K562 (cell line): ENCODE measurements at regions not wholly inside any gene's neighbourhood (a gene's known extent, or its start where the extent isn't known, plus 50 kb on each side); places are given as distances from the start of the nearest gene placed in this dataset.

Experiments used
- ATAC-seq: fragments of 200-7000 bp; cut with Tn5 transposase; 3 replicates; pipeline ENCODE4 v1.9.1; 2020; ENCODE audit warnings: moderate library complexity
- BruUV-seq: library from RNA; stranded (reverse); fragments of 400-500 nt; replicated peaks from 2 replicates; lab custom pipeline; 2021; lab: Mats Ljungman, UMichigan
- CTCF ChIA-PET: fragments of 300-600 bp; formaldehyde crosslinking; extraction: SDS; loops from one replicate; lab custom pipeline; 2021; ENCODE audit warnings: low intra/inter-chr PET ratio; lab: Yijun Ruan, JAX
- POLR2A ChIA-PET: fragments of 300-600, 350-650 bp; sonication (Branson Sonifier 250); formaldehyde crosslinking; extraction: SDS; loops from one replicate; lab custom pipeline; 2021; ENCODE audit warnings: antibody characterized with exemption, inconsistent platforms; lab: Yijun Ruan, JAX
- DNase-seq, 4 experiments: peaks; one replicate each; pipeline versions ENCODE4 v3.0.0 to v3.0.0-alpha.2; 2011 to 2018; ENCODE audit warnings: low spot score in 3 of 4, mixed read lengths in 3 of 4; ENCODE audit errors: extremely low read depth in 1 of 4
- FAIRE-seq: peaks from 2 replicates; lab custom pipeline; 2011; peaks lifted over from hg19 to GRCh38; lab: Jason Lieb, UNC
- H2AFZ ChIP-seq: 2 replicates; pipeline ENCODE4 v1.6.0; 2011; ENCODE audit warnings: low read depth, low read length, control low read depth, inconsistent platforms
- H3K27ac ChIP-seq: fragments of 200-600 bp; 3 replicates; pipeline ENCODE4 v1.8.0; 2011; ENCODE audit warnings: low read depth, mild to moderate bottlenecking, control low read depth, inconsistent platforms, low read length, moderate library complexity, mixed read lengths; ENCODE audit errors: extremely low read depth
- H3K27me3 ChIP-seq, 2 experiments: fragments of 300-600 bp in 1 of 2; 2 replicates in 1 of 2; 3 replicates in 1 of 2; pipeline versions ENCODE4 v1.6.0 to v1.8.0; 2011; ENCODE audit warnings: inconsistent platforms in 2 of 2, low read length in 2 of 2, mild to moderate bottlenecking in 1 of 2, mixed read lengths in 1 of 2, moderate library complexity in 1 of 2; ENCODE audit not compliant: control insufficient read depth in 2 of 2, insufficient read depth in 2 of 2
- H3K36me3 ChIP-seq: fragments of 300-600 bp; 3 replicates; pipeline ENCODE4 v1.8.0; 2011; ENCODE audit warnings: mild to moderate bottlenecking, low read length, inconsistent platforms; ENCODE audit not compliant: control insufficient read depth, insufficient read depth
- H3K4me1 ChIP-seq, 2 experiments: fragments of 200-600 bp in 1 of 2; replicated peaks in 1 of 2; 2 replicates in 1 of 2; 3 replicates in 1 of 2; pipeline versions ENCODE4 v1.5.1 to v1.8.0; 2011; ENCODE audit warnings: inconsistent platforms in 2 of 2, low read length in 2 of 2, mild to moderate bottlenecking in 1 of 2, mixed read lengths in 1 of 2, moderate library complexity in 1 of 2; ENCODE audit not compliant: control insufficient read depth in 2 of 2, insufficient read depth in 2 of 2
- H3K4me2 ChIP-seq: 2 replicates; pipeline ENCODE4 v1.6.1; 2011; ENCODE audit warnings: low read length, control low read depth, inconsistent platforms, mixed read lengths; ENCODE audit not compliant: insufficient read depth
- H3K4me3 ChIP-seq: fragments of 200-600 bp; sonication (generic), shearing (Covaris generic); 2 replicates; pipeline ENCODE4 v1.5.1; 2016; ENCODE audit warnings: control low read depth, inconsistent platforms
- H3K79me2 ChIP-seq: fragments of 200-600 bp; 3 replicates; pipeline ENCODE4 v1.8.0; 2011; ENCODE audit warnings: low read length, inconsistent platforms; ENCODE audit not compliant: control insufficient read depth, insufficient read depth
- H3K9ac ChIP-seq, 2 experiments: 2 replicates each; pipeline versions ENCODE4 v1.6.0 to v1.6.1; 2011; ENCODE audit warnings: low read depth in 2 of 2, low read length in 2 of 2, control low read depth in 1 of 2, inconsistent platforms in 1 of 2, mild to moderate bottlenecking in 1 of 2, mixed read lengths in 1 of 2; ENCODE audit not compliant: insufficient read depth in 1 of 2
- H3K9me1 ChIP-seq: one replicate; pipeline ENCODE4 v1.6.0; 2011; ENCODE audit warnings: inconsistent platforms, mild to moderate bottlenecking, low read length, moderate library complexity; ENCODE audit not compliant: control insufficient read depth, insufficient read depth
- H3K9me3 ChIP-seq: replicated peaks from 2 replicates; pipeline ENCODE4 v1.5.1; 2011; ENCODE audit warnings: low read depth, low read length, inconsistent platforms; ENCODE audit not compliant: control insufficient read depth, insufficient read depth
- H4K20me1 ChIP-seq: replicated peaks from 2 replicates; pipeline ENCODE4 v1.6.1; 2011; ENCODE audit warnings: low read length, inconsistent platforms, mixed read lengths; ENCODE audit not compliant: control insufficient read depth, insufficient read depth
- ARID2 ChIP-seq: fragments of 450-650 bp; IDR thresholded peaks from 2 replicates; pipeline ENCODE4 v1.6.1; 2017; ENCODE audit warnings: antibody characterized with exemption, mild to moderate bottlenecking
- BCOR ChIP-seq: fragments of 450-650 bp; IDR thresholded peaks from 2 replicates; pipeline ENCODE4 v1.6.1; 2016
- CGGBP1 ChIP-seq: fragments of 250-450 bp; sonication (Bioruptor Pico); IDR thresholded peaks from 2 replicates; pipeline ENCODE4 v1.9.0; 2021; ENCODE audit warnings: mild to moderate bottlenecking
- CREM ChIP-seq: IDR thresholded peaks from 2 replicates; pipeline ENCODE4 v1.6.1; 2014; ENCODE audit warnings: antibody characterized with exemption, low read depth
- FOXA1 ChIP-seq: fragments of 450-650 bp; IDR thresholded peaks from 2 replicates; pipeline ENCODE4 v1.6.1; 2016; ENCODE audit warnings: mild to moderate bottlenecking, borderline replicate concordance
- GABPA ChIP-seq: fragments of 200-800 bp; sonication (Bioruptor generic); conservative IDR thresholded peaks from 2 replicates; pipeline ENCODE4 v1.6.1; 2016; ENCODE audit warnings: low read depth, missing genetic modification characterization, missing compliant biosample characterization
- NFXL1 ChIP-seq: fragments of 450-650 bp; formaldehyde crosslinking; IDR thresholded peaks from 2 replicates; pipeline ENCODE4 v1.4.0; 2021; ENCODE audit warnings: mild to moderate bottlenecking
- NR4A1 ChIP-seq, 2 experiments: fragments of 250-450 bp in 1 of 2; fragments of 450-650 bp in 1 of 2; sonication (Bioruptor Pico) in 1 of 2; IDR thresholded peaks; 2 replicates each; pipeline versions ENCODE4 v1.4.0 to v1.6.1; 2016 to 2020; ENCODE audit warnings: mild to moderate bottlenecking in 2 of 2, missing compliant biosample characterization in 1 of 2, missing genetic modification characterization in 1 of 2, moderate library complexity in 1 of 2
- PHB2 ChIP-seq: fragments of 450-650 bp; IDR thresholded peaks from 2 replicates; pipeline ENCODE4 v1.6.1; 2017; ENCODE audit warnings: low read depth
- TCF15 ChIP-seq: fragments of 250-450 bp; sonication (Bioruptor Pico); IDR thresholded peaks from 2 replicates; pipeline ENCODE4 v1.8.0; 2022; ENCODE audit warnings: moderate library complexity, mild to moderate bottlenecking, inconsistent platforms
- TFAM ChIP-seq: fragments of 250-450 bp; sonication (Bioruptor Pico); conservative IDR thresholded peaks from 2 replicates; pipeline ENCODE4 v1.5.0; 2021; ENCODE audit warnings: mild to moderate bottlenecking, moderate library complexity
- TRIM24 ChIP-seq, 2 experiments: fragments of 450-650 bp; IDR thresholded peaks; 2 replicates each; pipeline ENCODE4 v1.6.1; 2016
- ZBED1 ChIP-seq: IDR thresholded peaks from 2 replicates; pipeline ENCODE4 v1.6.1; 2014
- ZBTB11 ChIP-seq, 3 experiments: fragments of 200-800 bp in 1 of 3; fragments of 250-450 bp in 1 of 3; fragments of 450-650 bp in 1 of 3; sonication (Bioruptor Pico) in 1 of 3; sonication (Bioruptor generic) in 1 of 3; formaldehyde crosslinking in 1 of 3; IDR thresholded peaks; 2 replicates each; pipeline versions ENCODE4 v1.6.1 to v1.8.0; 2016 to 2022; ENCODE audit warnings: mild to moderate bottlenecking in 2 of 3, missing genetic modification characterization in 2 of 3, missing compliant biosample characterization in 1 of 3, moderate library complexity in 1 of 3
- ZNF239 ChIP-seq: fragments of 250-450 bp; sonication (Bioruptor Pico); IDR thresholded peaks from 2 replicates; pipeline ENCODE4 v1.4.0; 2020; ENCODE audit warnings: mild to moderate bottlenecking
- ZNF707 ChIP-seq: fragments of 250-450 bp; sonication (Bioruptor Pico); conservative IDR thresholded peaks from 2 replicates; pipeline ENCODE4 v1.8.0; 2022; ENCODE audit warnings: inconsistent platforms, mild to moderate bottlenecking, moderate library complexity
- ZNF77 ChIP-seq: fragments of 250-450 bp; sonication (Bioruptor Pico); IDR thresholded peaks from 2 replicates; pipeline ENCODE4 v1.5.0; 2020
- ZNF778 ChIP-seq: fragments of 450-650 bp; formaldehyde crosslinking; IDR thresholded peaks from 2 replicates; pipeline ENCODE4 v1.4.0; 2020; ENCODE audit warnings: mild to moderate bottlenecking, moderate library complexity
- WGBS: fragments of 100-300 bp; shearing (Covaris generic); methylation state at CpG from one replicate; pipeline ENCODE4 v1.1.6; 2016; ENCODE audit warnings: low coverage, mixed read lengths; ENCODE audit not compliant: insufficient coverage; ENCODE audit errors: missing lambda C conversion rate; 5-methylcytosine and 5-hydroxymethylcytosine counted together
- in situ Hi-C: fragments of 300-500 bp; cut with MboI; formaldehyde crosslinking; loops from 4 replicates; pipeline ENCODE4 v1.15.0; 2018; ENCODE audit warnings: inconsistent platforms, mixed read lengths
- intact Hi-C: fragments of 100-400 bp; cut with micrococcal nuclease; formaldehyde crosslinking; loops from 2 replicates; pipeline ENCODE4 v1.14.2; 2022

GRCh38 chr7:142348100-142348499 is 90.2 kb upstream of the PRSS58 start (continued):
- TF ChIP-seq ZBTB11 (CRISPR knock-in tag; IDR thresholded peaks at IDR 0.05) (no peak), PHB2 (no peak)

GRCh38 chr7:142347091-142347490 is 89.2 kb upstream of the PRSS58 start:
- Histone ChIP-seq H3K4me1 (no peaks in the 10 kb centered on the region), H3K9ac (no peak overlapping the region), H4K20me1 (no peaks in the 10 kb centered on the region), H3K9me1 (no peaks in the 10 kb centered on the region), H3K79me2 (no peaks in the 10 kb centered on the region), H3K27ac (no peak overlapping the region), H3K27me3 (peaks cover 0 to 10% of the 10 kb centered on the region in 2 experiments; a peak in 1 of 5 replicates), H3K4me3 (no peak overlapping the region), H2AFZ (no peak overlapping the region), H3K4me2 (no peak overlapping the region), H3K9me3 (no peaks in the 10 kb centered on the region), H3K36me3 (no peaks in the 10 kb centered on the region)
- no peak for TF ChIP-seq TCF15 (CRISPR knock-in tag)
- no peak for TF ChIP-seq ARID2
- no peak for TF ChIP-seq ZNF707
- TF ChIP-seq BCOR = no peak
- no peak for TF ChIP-seq ZNF77
- no peak for TF ChIP-seq ZNF239 (CRISPR knock-in tag)
- TF ChIP-seq NR4A1 (CRISPR knock-in tag; IDR thresholded peaks at IDR 0.05) = no peak
- no peak for TF ChIP-seq NR4A1 (tag; IDR thresholded peaks at IDR 0.05)
- TF ChIP-seq FOXA1 = no peak
- TF ChIP-seq CREM = no peak
- TF ChIP-seq ZBED1 = no peak
- no peak for TF ChIP-seq CGGBP1 (CRISPR knock-in tag)
- no peak for TF ChIP-seq NFXL1 (CRISPR knock-in tag)
- no peak for TF ChIP-seq GABPA (tag)
- no peak for TF ChIP-seq TFAM (CRISPR knock-in tag)
- no peak for TF ChIP-seq TRIM24 (IDR thresholded peaks at IDR 0.05)
- TF ChIP-seq ZNF778 (CRISPR knock-in tag) = no peak
- DNase-seq (no peak), FAIRE-seq (no peak), ATAC-seq (no peak)
- CTCF ChIA-PET = no interaction called here
- BruUV-seq = no TSS peak
- POLR2A ChIA-PET = no interaction called here
- in situ Hi-C loops = no loop called here
- WGBS = 3% methylated on average over 3 of the region's 3 CpGs
- intact Hi-C loops = no loop called here
